Adrenal gland (tissue), 5 donors: ENCODE measurements at regions not wholly inside any gene's neighbourhood (a gene's known extent, or its start where the extent isn't known, plus 50 kb on each side); places are given as distances from the start of the nearest gene placed in this dataset.

Experiments used
- CTCF ChIP-seq, 6 experiments: fragments of 450-650 bp in 4 of 6; fragments of 200-600 bp in 2 of 6; sonication (generic) in 1 of 6; IDR thresholded peaks; 1 replicate in 5 of 6; 2 replicates in 1 of 6; pipeline versions ENCODE4 v1.5.1 to v1.8.0; 2016 to 2021; ENCODE audit warnings: antibody characterized with exemption in 6 of 6, mild to moderate bottlenecking in 2 of 6, moderate library complexity in 1 of 6
- POLR2A ChIP-seq, 2 donors: fragments of 450-650 bp; IDR thresholded peaks; one replicate each; pipeline ENCODE4 v1.6.1; 2017; ENCODE audit warnings: antibody characterized with exemption in 2 of 2, mild to moderate bottlenecking in 2 of 2, moderate library complexity in 1 of 2
- donor health status: DM: no; HTN: no; CAD: no.

- TF ChIP-seq CTCF (IDR thresholded peaks at IDR 0.05) (no peak), POLR2A (IDR thresholded peaks at IDR 0.05) (peak in 1 of 2 donors; percentile 20)
These were observed 161.4 kb downstream of the TBXT start for GRCh38 chr6:166005944-166006899.
